HK-2 (cell line): ENCODE measurements at regions not wholly inside any gene's neighbourhood (a gene's known extent, or its start where the extent isn't known, plus 50 kb on each side); places are given as distances from the start of the nearest gene placed in this dataset.

ENCODE experiments used
- DNase-seq: peaks from one replicate; pipeline ENCODE4 v3.0.0-alpha.2; 2018; ENCODE audit not compliant: unreplicated experiment

DNA sequence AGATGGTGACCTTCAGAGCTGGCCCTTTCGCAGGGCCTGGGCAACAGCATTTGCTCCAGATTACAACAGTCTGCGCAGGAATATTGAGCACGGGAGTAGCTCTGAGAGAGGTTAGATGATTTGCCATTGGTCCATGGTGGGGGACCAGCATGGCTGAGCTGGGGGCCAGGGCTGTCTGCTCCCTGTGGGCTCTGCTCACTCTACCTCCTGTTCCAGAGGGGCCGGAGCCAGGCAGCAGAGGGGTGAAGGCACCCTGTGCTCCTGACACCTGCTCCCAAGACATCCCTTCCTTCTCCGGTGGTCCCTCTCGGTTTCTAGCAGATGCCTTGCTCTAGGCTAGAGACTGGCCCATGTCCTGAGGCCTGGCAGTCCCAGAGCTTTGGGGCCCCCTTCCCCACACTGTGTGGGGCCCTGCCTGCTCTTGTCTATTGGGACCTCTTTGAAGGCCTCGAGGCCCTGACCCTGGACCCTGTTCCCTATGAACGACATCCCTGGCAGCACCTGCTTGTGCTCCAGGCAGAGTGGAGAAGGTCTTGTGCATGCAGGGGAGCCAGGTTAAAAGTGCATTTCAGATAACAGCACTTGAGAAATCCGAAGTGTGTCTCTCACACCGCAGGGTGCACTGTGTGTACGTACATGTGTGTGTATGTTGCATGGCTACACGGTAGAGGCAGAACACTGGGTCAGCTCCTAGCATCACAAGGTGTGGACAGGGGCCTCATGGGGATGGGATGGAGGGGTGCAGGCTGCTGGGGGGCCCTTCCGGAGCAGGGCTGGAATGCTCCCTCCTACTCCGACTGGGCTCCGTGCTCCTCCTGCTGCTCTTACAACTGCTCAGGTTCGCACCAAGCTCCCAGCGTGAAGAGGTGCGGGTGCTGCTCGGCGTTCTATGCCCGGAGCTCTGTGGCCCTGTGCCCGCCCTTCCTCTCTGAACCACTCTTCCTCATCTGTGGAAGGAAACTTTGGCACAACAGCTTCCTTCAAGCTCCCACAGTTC is 123.3 kb upstream of the B3GAT1 start:
- DNase-seq = no peak

GRCh38 chr11:134533511-134533910 is 121.5 kb upstream of the B3GAT1 start:
- no peak for DNase-seq

DNA sequence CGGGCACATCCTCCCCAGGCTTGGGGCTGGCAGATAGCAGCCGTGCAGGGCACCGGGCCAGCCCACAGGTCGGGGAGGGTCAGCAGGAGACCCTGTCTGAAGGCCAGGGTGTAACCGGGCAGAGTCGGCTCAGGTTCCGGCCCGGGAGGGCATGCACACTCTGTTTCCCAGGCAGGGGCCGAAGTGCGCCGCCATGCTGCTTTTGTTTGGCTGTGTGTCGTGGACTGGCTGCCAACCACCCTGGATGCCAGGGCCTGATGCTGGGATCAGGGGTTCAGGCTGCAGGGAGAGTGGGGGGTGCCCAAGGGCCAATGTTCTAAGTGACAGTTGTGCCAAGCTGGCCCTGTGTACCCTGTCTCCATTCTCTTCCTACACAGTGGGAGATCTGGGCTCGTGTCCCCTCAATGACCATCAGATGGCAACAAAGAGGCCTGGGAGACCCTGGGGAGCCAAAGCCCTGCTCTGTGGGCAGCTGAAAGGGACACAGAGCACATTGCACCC is 120.9 kb upstream of the B3GAT1 start:
- DNase-seq = no peak

GRCh38 chr11:134532131-134532920 is 120.3 kb upstream of the B3GAT1 start:
- DNase-seq = no peak

DNA sequence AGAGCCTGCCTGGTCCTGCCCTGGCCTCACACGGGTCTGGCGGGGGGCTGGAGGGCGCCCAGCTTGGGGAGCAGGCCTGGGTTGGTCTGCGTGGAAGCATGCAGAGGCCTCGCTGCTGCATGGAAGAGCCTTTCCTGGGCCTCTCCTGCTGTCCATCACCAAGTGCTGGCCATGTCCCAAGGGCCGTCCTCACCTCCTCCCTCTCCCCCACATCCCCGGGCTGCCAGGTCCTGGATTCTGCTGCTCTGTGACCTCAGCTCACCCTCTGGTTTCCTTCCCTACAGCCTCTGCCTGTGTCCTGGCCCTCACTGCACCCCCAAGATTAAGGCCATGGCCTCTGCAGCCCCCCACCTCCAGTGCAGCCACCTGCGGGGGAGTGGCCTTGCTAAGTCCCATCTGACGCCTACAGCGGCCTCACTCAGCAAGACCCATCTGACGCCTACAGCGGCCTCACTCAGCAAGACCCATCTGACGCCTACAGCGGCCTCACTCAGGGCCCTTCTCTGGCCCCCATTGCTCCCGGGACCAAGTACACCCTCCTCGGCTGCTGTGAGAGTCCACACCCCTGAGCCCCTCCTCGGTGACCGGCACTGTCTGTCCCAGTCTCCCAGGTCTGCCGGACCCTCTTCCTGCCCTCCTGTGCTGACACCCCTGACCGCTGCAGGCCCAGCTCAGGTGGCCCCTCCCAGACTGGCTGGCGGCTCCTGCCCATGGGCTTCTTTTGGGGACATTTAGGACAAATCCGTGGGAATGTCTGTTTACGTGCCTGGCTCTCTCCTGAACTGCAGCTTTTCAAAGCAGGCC is 119.5 kb upstream of the B3GAT1 start:
- no peak for DNase-seq

- DNase-seq = no peak
Observed at GRCh38 chr11:134530636-134531326, 118.7 kb upstream of the B3GAT1 start.

DNA sequence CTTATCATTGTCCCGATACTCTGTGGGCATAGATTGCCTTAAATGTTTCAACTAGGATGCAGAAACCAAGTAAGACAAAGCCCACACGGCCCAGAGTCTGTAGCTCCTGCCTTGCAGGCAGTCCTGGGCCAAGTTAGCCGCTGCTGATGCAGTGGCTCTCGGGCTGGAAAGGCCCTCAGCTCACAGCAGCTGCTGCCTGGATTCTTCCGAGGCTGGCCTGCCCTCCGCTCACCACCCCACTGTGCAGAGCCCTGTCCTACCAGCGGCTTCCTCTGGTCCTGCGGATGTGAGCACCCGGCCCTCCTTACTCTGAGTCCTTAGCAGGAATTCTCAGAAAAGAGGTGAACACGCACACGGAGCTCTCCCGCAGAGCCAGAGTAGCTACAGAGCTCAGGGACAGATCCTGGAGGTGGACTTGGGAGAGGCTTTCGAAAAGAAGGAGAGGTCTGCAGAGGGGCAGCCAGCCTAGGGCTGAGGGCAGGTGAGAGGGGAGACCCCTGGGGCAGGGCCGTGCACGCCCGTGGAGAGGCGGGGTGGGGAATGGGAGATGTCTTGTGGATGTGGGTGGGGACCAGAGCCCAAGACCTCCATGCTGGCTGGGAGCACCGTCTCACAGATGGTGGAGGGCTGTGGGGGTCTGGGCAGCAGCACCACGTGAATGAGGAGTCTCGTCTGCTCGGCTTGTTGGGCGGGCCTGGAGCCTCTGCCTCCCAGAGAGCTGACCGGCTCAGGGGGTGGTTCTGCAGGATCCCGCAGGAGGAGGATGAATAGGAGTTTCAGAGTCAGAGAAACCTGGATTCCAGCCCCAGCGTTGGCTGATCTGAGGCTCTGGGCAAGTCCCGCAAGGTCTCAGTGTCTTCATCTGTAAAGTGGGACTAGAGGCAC is 117.4 kb upstream of the B3GAT1 start:
- no peak for DNase-seq

GRCh38 chr11:134528453-134528852 is 116.4 kb upstream of the B3GAT1 start:
- no peak for DNase-seq

GRCh38 chr11:134527382-134528243 is 115.6 kb upstream of the B3GAT1 start:
- DNase-seq = no peak

- DNase-seq = no peak
Observed at GRCh38 chr11:134524896-134525845, 113.1 kb upstream of the B3GAT1 start.

GRCh38 chr11:134524201-134524600 is 112.2 kb upstream of the B3GAT1 start:
- no peak for DNase-seq

DNA sequence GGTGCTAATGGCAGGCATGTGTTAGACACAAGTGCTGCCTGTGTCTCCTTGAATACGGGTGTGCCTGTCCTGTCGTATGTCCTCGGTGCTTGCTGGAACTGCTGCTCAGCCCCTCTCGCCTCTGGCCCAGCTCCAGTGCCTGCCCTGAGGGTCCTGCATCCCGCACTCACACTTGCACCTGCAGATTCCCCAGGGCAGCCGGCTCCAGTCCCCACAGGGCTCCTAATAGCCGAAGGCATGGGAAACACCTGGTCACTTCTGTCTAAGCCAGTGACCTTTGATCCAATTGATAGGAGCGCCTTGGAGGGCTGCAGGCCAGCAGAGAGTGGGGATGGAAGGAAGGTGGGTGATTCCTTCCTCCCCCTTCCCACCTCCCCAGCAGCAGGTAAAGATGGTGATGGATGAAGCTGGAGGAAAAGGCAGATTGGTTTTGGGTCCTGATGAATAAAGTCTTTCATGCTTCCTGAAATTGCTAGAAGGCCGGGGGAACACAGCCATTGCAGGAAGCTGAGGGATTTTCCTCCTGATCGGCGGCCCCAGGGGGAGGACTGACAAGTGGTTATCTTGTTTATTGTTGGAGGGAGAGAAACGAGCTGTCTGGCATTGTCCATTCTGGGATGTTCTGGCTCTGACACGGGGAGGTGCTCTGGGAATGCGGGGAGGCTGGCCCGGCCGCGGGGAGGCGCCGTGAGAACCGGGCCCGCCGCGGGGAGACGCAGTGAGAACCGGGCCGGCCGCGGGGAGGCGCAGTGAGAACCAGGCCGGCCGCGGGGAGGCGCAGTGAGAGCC is 110.9 kb upstream of the B3GAT1 start:
- DNase-seq = no peak

DNA sequence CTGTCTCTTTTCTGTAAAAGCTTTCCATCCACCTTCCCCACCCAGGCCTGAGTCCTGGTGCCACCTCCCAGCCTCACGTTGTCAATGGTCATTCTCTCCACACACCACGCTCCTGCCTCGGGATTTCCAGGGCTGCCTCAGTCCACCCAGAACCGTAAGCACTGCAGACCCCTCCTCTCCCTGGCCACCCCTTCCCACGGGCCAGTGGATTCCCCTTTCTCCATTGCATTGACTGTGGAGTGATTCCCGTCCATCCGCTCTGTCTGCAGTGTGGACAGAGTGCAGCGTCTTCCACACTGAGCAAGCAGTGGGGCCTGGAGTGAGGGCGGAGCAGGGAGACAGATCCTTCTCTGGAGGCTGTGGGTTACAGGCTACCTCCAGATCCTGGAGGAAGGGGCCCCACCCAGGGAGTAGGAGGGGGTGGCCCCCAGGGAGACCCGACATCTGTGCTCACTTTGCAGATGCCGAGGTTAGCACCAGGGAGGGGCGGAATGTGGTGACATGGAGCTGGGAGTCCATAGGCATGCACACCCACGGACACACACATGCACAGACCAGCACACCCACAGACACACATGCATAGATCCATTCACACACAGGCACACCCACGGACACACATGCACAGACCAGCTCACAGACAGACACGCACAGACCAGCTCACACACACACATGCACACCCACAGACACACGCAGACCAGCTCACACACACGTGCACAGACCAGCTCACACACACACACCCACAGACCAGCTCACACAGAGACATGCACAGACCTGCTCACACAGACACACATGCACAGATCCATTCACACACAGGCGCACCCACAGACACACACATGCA is 109.6 kb upstream of the B3GAT1 start:
- DNase-seq = no peak

- no peak for DNase-seq
Observed at GRCh38 chr11:134521001-134521400, 109.0 kb upstream of the B3GAT1 start.

DNA sequence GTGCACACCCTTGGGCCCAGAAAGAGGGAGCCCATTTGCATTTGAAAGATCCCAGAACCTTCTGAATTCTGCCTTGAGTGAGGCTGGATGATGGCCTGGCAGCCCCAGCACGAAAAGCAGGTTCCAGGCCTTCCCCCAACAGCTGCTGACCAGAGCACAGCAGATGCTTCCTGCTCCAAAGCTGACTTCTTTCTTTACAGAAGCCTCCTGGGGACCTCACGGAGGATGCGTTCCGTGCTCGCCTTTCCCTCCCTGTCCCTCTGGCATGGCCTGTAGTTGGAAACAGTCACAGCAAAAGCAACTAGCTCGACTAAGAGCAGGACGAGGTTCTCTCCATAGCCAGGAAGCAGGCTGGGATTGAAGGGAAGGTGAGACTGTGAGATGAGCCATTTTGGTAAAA is 107.7 kb upstream of the B3GAT1 start:
- no peak for DNase-seq

DNA sequence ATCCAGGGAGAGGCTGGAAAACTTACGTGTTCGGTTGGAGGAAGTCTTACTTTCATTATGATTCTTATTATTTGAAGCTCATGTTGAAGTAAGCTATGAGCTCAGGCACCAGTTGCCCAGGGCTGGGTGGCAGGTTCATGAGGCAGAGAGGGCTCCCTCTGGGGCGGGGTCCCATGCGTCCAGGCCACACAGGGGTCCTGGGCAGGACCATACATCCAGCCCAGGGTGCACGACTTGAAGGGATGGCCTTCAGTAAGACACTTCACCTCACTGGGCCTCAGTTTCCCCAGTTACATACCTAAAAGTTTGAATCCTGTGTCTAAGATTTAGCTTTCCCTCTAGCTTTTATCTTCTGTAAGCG is 107.3 kb upstream of the B3GAT1 start:
- DNase-seq = no peak
